ENCODE measurements at regions not wholly inside any gene's neighbourhood (a gene's known extent, or its start where the extent isn't known, plus 50 kb on each side); places are given as distances from the start of the nearest gene placed in this dataset.

- Histone ChIP-seq H3K9me3 (ENCODE audit: insufficient read depth in 2 of 2, low read depth in 1 of 2, low read length in 1 of 2) (no peaks in the 10 kb centered on the region), H2BK120ac (replicated peaks; ENCODE audit: low read depth, low read length) (no peak overlapping the region), H2AFZ (ENCODE audit: low read length) (no peak overlapping the region), H4K91ac (replicated peaks; ENCODE audit: insufficient read length, low read length) (no peak overlapping the region), H4K8ac (ENCODE audit: extremely low read depth, insufficient read depth, low read length) (no peak overlapping the region), H3K9ac (replicated peaks in 1 of 4; ENCODE audit: extremely low read depth in 1 of 4, low read depth in 3 of 4, low read length in 3 of 4) (no peak overlapping the region), H3K14ac (ENCODE audit: insufficient read length) (no peak overlapping the region), H3K23ac (ENCODE audit: insufficient read length) (no peak overlapping the region), H3K18ac (ENCODE audit: extremely low read depth, low read length) (no peak overlapping the region), H3K4me3 (ENCODE audit: extremely low read depth in 1 of 4, insufficient read depth in 2 of 4, low read depth in 3 of 4, low read length in 4 of 4) (no peak overlapping the region), H2BK5ac (ENCODE audit: low read depth, low read length) (no peak overlapping the region), H3K4ac (replicated peaks; ENCODE audit: insufficient read length, low read depth, low read length) (no peak overlapping the region), H2AK5ac (ENCODE audit: low read depth, low read length) (no peak overlapping the region), H3K79me2 (ENCODE audit: control insufficient read depth in 1 of 2, insufficient read depth in 2 of 2, low read length in 2 of 2) (no peaks in the 10 kb centered on the region), H3K79me1 (ENCODE audit: low read depth, low read length) (no peaks in the 10 kb centered on the region), H4K5ac (ENCODE audit: insufficient read length, low read depth, low read length) (no peak overlapping the region), H2BK20ac (ENCODE audit: low read length) (no peak overlapping the region), H2BK15ac (ENCODE audit: low read length) (no peak overlapping the region), H3K27me3 (replicated peaks in 1 of 4; ENCODE audit: control insufficient read depth in 3 of 4, extremely low read depth in 1 of 4, insufficient read depth in 3 of 4, low read length in 3 of 4) (no peaks in the 10 kb centered on the region), H3K56ac (replicated peaks; ENCODE audit: insufficient read length, low read depth, low read length) (no peak overlapping the region), H3K4me2 (ENCODE audit: insufficient read depth in 1 of 2, low read depth in 2 of 2, low read length in 2 of 2) (no peak overlapping the region), H3K4me1 (replicated peaks in 1 of 4; ENCODE audit: control insufficient read depth in 3 of 4, insufficient read depth in 4 of 4, low read length in 3 of 4) (no peaks in the 10 kb centered on the region), H3K36me3 (ENCODE audit: control insufficient read depth in 2 of 4, insufficient read depth in 4 of 4, low read length in 3 of 4) (no peaks in the 10 kb centered on the region), H4K20me1 (replicated peaks in 1 of 2; ENCODE audit: control insufficient read depth in 1 of 2, insufficient read depth in 2 of 2, low read length in 2 of 2) (no peaks in the 10 kb centered on the region), H3K23me2 (ENCODE audit: low read depth, low read length) (no peaks in the 10 kb centered on the region), H3K27ac (ENCODE audit: low read depth, low read length) (no peak overlapping the region), H2BK12ac (ENCODE audit: low read depth, low read length) (no peak overlapping the region)
- no peak for DNase-seq (ENCODE audit: low read depth in 1 of 2, low spot score in 2 of 2)
- no peak for FAIRE-seq
- POLR2A ChIA-PET (ENCODE audit: partially characterized antibody) = no interaction called here
- CTCF ChIA-PET (ENCODE audit: partially characterized antibody) = interaction anchor here (0.8 kb wide), 1 partner anchor 156 kb away, joined by 3 read pairs; no protein-coding TSS in a partner anchor
- WGBS, 2 experiments (ENCODE audit: extremely low coverage in 1 of 2, insufficient coverage in 1 of 2, insufficient read length in 1 of 2, insufficient replicate concordance in 2 of 2, low coverage in 1 of 2, low lambda C conversion rate in 2 of 2, missing lambda C conversion rate in 1 of 2) = 93% methylated on average over 1 of the region's 1 CpG; no CpG with 5 or more reads in 1 of the 2 experiments
- no peak for TF ChIP-seq RAD21 (IDR thresholded peaks at IDR 0.05 in 1 of 2, conservative IDR thresholded peaks at IDR 0.05 in 1 of 2; ENCODE audit: low read depth in 2 of 2, low read length in 2 of 2)
Observed at GRCh38 chr2:153657651-153658050, 179.1 kb upstream of the RPRM start.
